ENCODE measurements at regions not wholly inside any gene's neighbourhood (a gene's known extent, or its start where the extent isn't known, plus 50 kb on each side); places are given as distances from the start of the nearest gene placed in this dataset.

GRCh38 chr18:54517521-54517920 lies 73.5 kb upstream of the DYNAP start:
- TF ChIP-seq CTCF (IDR thresholded peaks at IDR 0.05), result no peak
- TF ChIP-seq POLR2A (IDR thresholded peaks at IDR 0.05), result no peak
